Body of pancreas (tissue), 4 donors: ENCODE measurements at regions not wholly inside any gene's neighbourhood (a gene's known extent, or its start where the extent isn't known, plus 50 kb on each side); places are given as distances from the start of the nearest gene placed in this dataset.

ENCODE experiments used
- CTCF ChIP-seq, 7 experiments: fragments of 450-650 bp in 4 of 7; fragments of 200-600 bp in 3 of 7; sonication (generic) in 3 of 7; IDR thresholded peaks; one replicate each; pipeline ENCODE4 v1.5.1; 2016 to 2019; ENCODE audit warnings: antibody characterized with exemption in 7 of 7
- POLR2A ChIP-seq, 3 donors: fragments of 450-650 bp; IDR thresholded peaks; one replicate each; pipeline ENCODE4 v1.6.1; 2016; ENCODE audit warnings: antibody characterized with exemption in 3 of 3, mild to moderate bottlenecking in 2 of 3

- TF ChIP-seq CTCF (IDR thresholded peaks at IDR 0.05) (no peak), POLR2A (IDR thresholded peaks at IDR 0.05) (no peak)
Observed at GRCh38 chr16:54359555-54359954, 73.0 kb upstream of the IRX3 start.
